HUDEP-2 (cell line): ENCODE measurements at regions not wholly inside any gene's neighbourhood (a gene's known extent, or its start where the extent isn't known, plus 50 kb on each side); places are given as distances from the start of the nearest gene placed in this dataset.

Experiments used
- DNase-seq, 76 experiments: peaks; one replicate each; lab custom pipeline; 2025; ENCODE audit not compliant: unreplicated experiment in 76 of 76; lab: John Stamatoyannopoulos, UW

GRCh38 chr4:104138116-104138515, 356.6 kb downstream of the CXXC4 start:
- DNase-seq, result no peak

GRCh38 chr4:104129243-104129642, 365.5 kb downstream of the CXXC4 start:
- no peak for DNase-seq

- DNase-seq, result no peak
These were observed 365.9 kb downstream of the CXXC4 start for GRCh38 chr4:104128850-104129213.

GRCh38 chr4:104128031-104128849, 366.5 kb downstream of the CXXC4 start:
- DNase-seq, result no peak

- no peak for DNase-seq
These were observed 371.7 kb downstream of the CXXC4 start for GRCh38 chr4:104123021-104123420.

- no peak for DNase-seq
These were observed 376.9 kb downstream of the CXXC4 start for GRCh38 chr4:104117776-104118175.

GRCh38 chr4:104113850-104114249, 380.8 kb downstream of the CXXC4 start:
- DNase-seq, result no peak

GRCh38 chr4:104099141-104099540, 379.4 kb upstream of the TACR3 start:
- DNase-seq, result no peak

- DNase-seq, result no peak
These were observed 373.5 kb upstream of the TACR3 start for GRCh38 chr4:104093247-104093646.

GRCh38 chr4:104073229-104073628, 353.4 kb upstream of the TACR3 start:
- DNase-seq, result no peak

GRCh38 chr4:104066533-104066932, 346.7 kb upstream of the TACR3 start:
- no peak for DNase-seq

GRCh38 chr4:104064646-104065577, 345.1 kb upstream of the TACR3 start:
- peak in 11 of 76 experiments; percentile 0 to 22 (median 1) for DNase-seq

GRCh38 chr4:104063341-104063740, 343.6 kb upstream of the TACR3 start:
- DNase-seq, result no peak

- no peak for DNase-seq
These were observed 324.6 kb upstream of the TACR3 start for GRCh38 chr4:104044369-104044768.

GRCh38 chr4:104032896-104033295, 313.1 kb upstream of the TACR3 start:
- no peak for DNase-seq

GRCh38 chr4:104025251-104025650, 305.5 kb upstream of the TACR3 start:
- DNase-seq, result no peak

GRCh38 chr4:104022831-104023230, 303.0 kb upstream of the TACR3 start:
- DNase-seq, result no peak

- DNase-seq, result no peak
These were observed 302.4 kb upstream of the TACR3 start for GRCh38 chr4:104022226-104022625.

- DNase-seq, result no peak
These were observed 300.9 kb upstream of the TACR3 start for GRCh38 chr4:104020641-104021040.

- no peak for DNase-seq
These were observed 297.4 kb upstream of the TACR3 start for GRCh38 chr4:104017213-104017612.

- DNase-seq, result no peak
These were observed 295.9 kb upstream of the TACR3 start for GRCh38 chr4:104015680-104016079.

- no peak for DNase-seq
These were observed 290.9 kb upstream of the TACR3 start for GRCh38 chr4:104010722-104011121.
